ENCODE measurements at regions not wholly inside any gene's neighbourhood (a gene's known extent, or its start where the extent isn't known, plus 50 kb on each side); places are given as distances from the start of the nearest gene placed in this dataset.

DNA sequence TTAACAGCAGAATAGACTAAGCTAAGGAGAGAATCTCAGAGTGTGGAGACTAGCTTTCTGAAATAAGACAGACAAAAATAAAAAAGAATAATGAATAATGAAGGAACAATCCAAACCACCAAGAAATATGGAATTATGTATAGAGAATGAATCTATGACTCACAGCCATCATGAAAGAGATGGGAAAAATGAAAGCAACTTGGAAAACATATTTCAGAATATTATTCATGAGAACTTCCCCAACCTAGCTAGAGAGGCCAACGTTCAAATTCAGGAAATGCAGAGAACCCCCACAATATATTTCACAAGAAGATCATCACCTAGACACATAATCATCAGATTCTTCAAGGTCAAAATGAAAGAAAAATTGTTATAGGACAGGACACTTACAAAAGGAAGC, 349.0 kb upstream of the MPDZ start (continued):
- TF ChIP-seq, protein P1, sequence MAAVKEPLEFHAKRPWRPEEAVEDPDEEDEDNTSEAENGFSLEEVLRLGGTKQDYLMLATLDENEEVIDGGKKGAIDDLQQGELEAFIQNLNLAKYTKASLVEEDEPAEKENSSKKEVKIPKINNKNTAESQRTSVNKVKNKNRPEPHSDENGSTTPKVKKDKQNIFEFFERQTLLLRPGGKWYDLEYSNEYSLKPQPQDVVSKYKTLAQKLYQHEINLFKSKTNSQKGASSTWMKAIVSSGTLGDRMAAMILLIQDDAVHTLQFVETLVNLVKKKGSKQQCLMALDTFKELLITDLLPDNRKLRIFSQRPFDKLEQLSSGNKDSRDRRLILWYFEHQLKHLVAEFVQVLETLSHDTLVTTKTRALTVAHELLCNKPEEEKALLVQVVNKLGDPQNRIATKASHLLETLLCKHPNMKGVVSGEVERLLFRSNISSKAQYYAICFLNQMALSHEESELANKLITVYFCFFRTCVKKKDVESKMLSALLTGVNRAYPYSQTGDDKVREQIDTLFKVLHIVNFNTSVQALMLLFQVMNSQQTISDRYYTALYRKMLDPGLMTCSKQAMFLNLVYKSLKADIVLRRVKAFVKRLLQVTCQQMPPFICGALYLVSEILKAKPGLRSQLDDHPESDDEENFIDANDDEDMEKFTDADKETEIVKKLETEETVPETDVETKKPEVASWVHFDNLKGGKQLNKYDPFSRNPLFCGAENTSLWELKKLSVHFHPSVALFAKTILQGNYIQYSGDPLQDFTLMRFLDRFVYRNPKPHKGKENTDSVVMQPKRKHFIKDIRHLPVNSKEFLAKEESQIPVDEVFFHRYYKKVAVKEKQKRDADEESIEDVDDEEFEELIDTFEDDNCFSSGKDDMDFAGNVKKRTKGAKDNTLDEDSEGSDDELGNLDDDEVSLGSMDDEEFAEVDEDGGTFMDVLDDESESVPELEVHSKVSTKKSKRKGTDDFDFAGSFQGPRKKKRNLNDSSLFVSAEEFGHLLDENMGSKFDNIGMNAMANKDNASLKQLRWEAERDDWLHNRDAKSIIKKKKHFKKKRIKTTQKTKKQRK (IDR thresholded peaks at IDR 0.05; ENCODE audit: low read length): no peak
- TF ChIP-seq YEATS2 (CRISPR knock-in tag; IDR thresholded peaks at IDR 0.05; ENCODE audit: borderline replicate concordance): no peak
- TF ChIP-seq, protein P2, sequence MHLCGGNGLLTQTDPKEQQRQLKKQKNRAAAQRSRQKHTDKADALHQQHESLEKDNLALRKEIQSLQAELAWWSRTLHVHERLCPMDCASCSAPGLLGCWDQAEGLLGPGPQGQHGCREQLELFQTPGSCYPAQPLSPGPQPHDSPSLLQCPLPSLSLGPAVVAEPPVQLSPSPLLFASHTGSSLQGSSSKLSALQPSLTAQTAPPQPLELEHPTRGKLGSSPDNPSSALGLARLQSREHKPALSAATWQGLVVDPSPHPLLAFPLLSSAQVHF (CRISPR knock-in tag; IDR thresholded peaks at IDR 0.05): no peak
- no peak for TF ChIP-seq ZNF781 (CRISPR knock-in tag; IDR thresholded peaks at IDR 0.05; ENCODE audit: borderline replicate concordance, not compliant biosample characterization)
- no peak for TF ChIP-seq SIN3B (IDR thresholded peaks at IDR 0.05; ENCODE audit: low read length)
- TF ChIP-seq PAWR (CRISPR knock-in tag; IDR thresholded peaks at IDR 0.05; ENCODE audit: borderline replicate concordance): no peak
- TF ChIP-seq ZNF737 (CRISPR knock-in tag; IDR thresholded peaks at IDR 0.05; ENCODE audit: borderline replicate concordance): no peak
- no peak for TF ChIP-seq HMGA1 (CRISPR knock-in tag; conservative IDR thresholded peaks at IDR 0.05)
- TF ChIP-seq ATAD3A (CRISPR knock-in tag; IDR thresholded peaks at IDR 0.05): no peak
- TF ChIP-seq ZSCAN29 (CRISPR knock-in tag; conservative IDR thresholded peaks at IDR 0.05): no peak
- no peak for TF ChIP-seq NFE2 (CRISPR knock-in tag; IDR thresholded peaks at IDR 0.05)

DNA sequence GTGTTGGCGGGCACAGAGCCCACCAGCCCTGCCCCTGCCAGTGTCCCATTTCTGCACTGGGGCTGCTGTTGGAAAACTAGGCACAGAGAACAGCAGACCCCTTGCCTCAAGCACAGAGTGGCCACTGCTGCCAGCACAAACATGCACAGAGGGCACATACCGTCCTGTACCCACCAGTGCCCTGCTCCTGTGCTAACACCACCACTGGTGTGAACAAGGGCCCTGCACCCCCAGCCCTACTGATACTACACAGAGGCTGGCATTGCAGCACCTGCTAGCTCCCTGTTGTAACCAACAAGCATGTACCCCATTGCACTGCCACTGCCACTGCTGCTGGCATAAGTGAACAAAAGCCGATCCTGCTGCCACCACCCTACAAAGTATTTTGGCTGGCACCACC, 348.0 kb upstream of the MPDZ start:
- no peaks in the 10 kb centered on the region for H3K4me1 ChIP-seq (ENCODE audit: insufficient read depth, low read length)
- H3K36me3 ChIP-seq (replicated peaks in 1 of 2; ENCODE audit: control insufficient read depth in 1 of 2, insufficient read depth in 2 of 2, low read length in 2 of 2): no peaks in the 10 kb centered on the region
- intact Hi-C loops (cut with micrococcal nuclease; ENCODE audit: unreplicated experiment): no loop called here
- H3K4me2 ChIP-seq (ENCODE audit: low read depth, low read length): no peak overlapping the region
- 0% methylated on average over 1 of the region's 3 CpGs for WGBS (ENCODE audit: low lambda C conversion rate)
- no peaks in the 10 kb centered on the region for H4K20me1 ChIP-seq (ENCODE audit: insufficient read depth, low read length)
- no peak overlapping the region for H3K4me3 ChIP-seq (replicated peaks in 1 of 3; ENCODE audit: insufficient read depth in 1 of 3, low read depth in 2 of 3, low read length in 3 of 3)
- BruUV-seq (replicated peaks): no TSS peak
- H3K27me3 ChIP-seq (ENCODE audit: control insufficient read depth in 1 of 2, insufficient read depth in 2 of 2, low read length in 2 of 2): no peaks in the 10 kb centered on the region
- no peaks in the 10 kb centered on the region for H3K79me2 ChIP-seq (ENCODE audit: insufficient read depth, low read length)
- in situ Hi-C loops (cut with HindIII; ENCODE audit: extremely low pct_ligation_motif_present, low pct_unique_long_range_greater_than_20kb): no loop called here
- ChIA-PET POLR2A (no interaction called here), CTCF (ENCODE audit: low intra/inter-chr PET ratio, low total read pairs) (no interaction called here)
- no peak for FAIRE-seq
- no peak for ATAC-seq
- no peak for DNase-seq (ENCODE audit: low spot score)
- no peak overlapping the region for H3K27ac ChIP-seq (ENCODE audit: extremely low read length, insufficient read depth, low read length)
- H2AFZ ChIP-seq (ENCODE audit: low read length): no peak overlapping the region
- no peak overlapping the region for H3K9ac ChIP-seq (ENCODE audit: insufficient read depth, low read depth, low read length)
- no peaks in the 10 kb centered on the region for H3K9me3 ChIP-seq (ENCODE audit: low read length)
- TF ChIP-seq RBFOX2 (IDR thresholded peaks at IDR 0.05; ENCODE audit: low read depth, low read length): no peak
- TF ChIP-seq, protein P3, sequence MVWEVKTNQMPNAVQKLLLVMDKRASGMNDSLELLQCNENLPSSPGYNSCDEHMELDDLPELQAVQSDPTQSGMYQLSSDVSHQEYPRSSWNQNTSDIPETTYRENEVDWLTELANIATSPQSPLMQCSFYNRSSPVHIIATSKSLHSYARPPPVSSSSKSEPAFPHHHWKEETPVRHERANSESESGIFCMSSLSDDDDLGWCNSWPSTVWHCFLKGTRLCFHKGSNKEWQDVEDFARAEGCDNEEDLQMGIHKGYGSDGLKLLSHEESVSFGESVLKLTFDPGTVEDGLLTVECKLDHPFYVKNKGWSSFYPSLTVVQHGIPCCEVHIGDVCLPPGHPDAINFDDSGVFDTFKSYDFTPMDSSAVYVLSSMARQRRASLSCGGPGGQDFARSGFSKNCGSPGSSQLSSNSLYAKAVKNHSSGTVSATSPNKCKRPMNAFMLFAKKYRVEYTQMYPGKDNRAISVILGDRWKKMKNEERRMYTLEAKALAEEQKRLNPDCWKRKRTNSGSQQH (CRISPR knock-in tag; IDR thresholded peaks at IDR 0.05; ENCODE audit: low read depth): no peak
- TF ChIP-seq MXD4 (CRISPR knock-in tag; IDR thresholded peaks at IDR 0.05): no peak
- TF ChIP-seq, protein P4, sequence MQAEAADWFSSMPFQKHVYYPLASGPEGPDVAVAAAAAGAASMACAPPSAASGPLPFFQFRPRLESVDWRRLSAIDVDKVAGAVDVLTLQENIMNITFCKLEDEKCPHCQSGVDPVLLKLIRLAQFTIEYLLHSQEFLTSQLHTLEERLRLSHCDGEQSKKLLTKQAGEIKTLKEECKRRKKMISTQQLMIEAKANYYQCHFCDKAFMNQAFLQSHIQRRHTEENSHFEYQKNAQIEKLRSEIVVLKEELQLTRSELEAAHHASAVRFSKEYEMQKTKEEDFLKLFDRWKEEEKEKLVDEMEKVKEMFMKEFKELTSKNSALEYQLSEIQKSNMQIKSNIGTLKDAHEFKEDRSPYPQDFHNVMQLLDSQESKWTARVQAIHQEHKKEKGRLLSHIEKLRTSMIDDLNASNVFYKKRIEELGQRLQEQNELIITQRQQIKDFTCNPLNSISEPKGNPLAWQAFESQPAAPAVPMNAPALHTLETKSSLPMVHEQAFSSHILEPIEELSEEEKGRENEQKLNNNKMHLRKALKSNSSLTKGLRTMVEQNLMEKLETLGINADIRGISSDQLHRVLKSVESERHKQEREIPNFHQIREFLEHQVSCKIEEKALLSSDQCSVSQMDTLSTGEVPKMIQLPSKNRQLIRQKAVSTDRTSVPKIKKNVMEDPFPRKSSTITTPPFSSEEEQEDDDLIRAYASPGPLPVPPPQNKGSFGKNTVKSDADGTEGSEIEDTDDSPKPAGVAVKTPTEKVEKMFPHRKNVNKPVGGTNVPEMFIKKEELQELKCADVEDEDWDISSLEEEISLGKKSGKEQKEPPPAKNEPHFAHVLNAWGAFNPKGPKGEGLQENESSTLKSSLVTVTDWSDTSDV (CRISPR knock-in tag; IDR thresholded peaks at IDR 0.05): no peak
- no peak for TF ChIP-seq SOX13 (IDR thresholded peaks at IDR 0.05)
- TF ChIP-seq SOX13 (CRISPR knock-in tag; conservative IDR thresholded peaks at IDR 0.05 in 1 of 2, IDR thresholded peaks at IDR 0.05 in 1 of 2): no peak
- no peak for TF ChIP-seq SNAPC2 (CRISPR knock-in tag; IDR thresholded peaks at IDR 0.05)
